ENCODE measurements at regions not wholly inside any gene's neighbourhood (a gene's known extent, or its start where the extent isn't known, plus 50 kb on each side); places are given as distances from the start of the nearest gene placed in this dataset.

DNA sequence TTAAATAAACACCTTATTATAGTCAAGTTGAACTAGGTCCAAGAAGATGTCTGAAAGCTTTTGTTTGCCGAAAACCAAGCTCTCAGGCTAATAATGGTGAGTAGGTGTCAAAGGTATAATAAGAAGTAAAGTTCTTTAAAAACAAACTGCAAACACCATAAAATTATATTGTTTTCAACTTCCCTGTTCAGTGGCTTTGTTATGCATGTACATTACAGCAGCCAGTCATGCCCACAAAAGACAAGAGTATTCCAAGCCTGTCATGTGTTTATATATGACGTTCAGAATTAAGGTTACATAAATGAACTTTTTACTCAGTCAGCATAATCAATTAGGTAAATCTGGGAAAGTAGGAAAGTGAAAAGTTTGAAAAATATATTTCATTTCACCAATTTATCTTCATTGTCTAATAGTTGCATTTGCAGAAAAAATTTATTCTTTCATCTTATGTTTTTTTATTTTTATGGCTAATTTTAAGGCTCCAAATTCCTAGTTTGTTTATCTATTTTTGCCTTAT lies 928.7 kb upstream of the SOX9 start:
- TF ChIP-seq EZH2 (IDR thresholded peaks at IDR 0.05; ENCODE audit: borderline replicate concordance, low read depth, low read length, poor library complexity, severe bottlenecking): no peak
- TF ChIP-seq, protein P1, sequence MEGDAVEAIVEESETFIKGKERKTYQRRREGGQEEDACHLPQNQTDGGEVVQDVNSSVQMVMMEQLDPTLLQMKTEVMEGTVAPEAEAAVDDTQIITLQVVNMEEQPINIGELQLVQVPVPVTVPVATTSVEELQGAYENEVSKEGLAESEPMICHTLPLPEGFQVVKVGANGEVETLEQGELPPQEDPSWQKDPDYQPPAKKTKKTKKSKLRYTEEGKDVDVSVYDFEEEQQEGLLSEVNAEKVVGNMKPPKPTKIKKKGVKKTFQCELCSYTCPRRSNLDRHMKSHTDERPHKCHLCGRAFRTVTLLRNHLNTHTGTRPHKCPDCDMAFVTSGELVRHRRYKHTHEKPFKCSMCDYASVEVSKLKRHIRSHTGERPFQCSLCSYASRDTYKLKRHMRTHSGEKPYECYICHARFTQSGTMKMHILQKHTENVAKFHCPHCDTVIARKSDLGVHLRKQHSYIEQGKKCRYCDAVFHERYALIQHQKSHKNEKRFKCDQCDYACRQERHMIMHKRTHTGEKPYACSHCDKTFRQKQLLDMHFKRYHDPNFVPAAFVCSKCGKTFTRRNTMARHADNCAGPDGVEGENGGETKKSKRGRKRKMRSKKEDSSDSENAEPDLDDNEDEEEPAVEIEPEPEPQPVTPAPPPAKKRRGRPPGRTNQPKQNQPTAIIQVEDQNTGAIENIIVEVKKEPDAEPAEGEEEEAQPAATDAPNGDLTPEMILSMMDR (conservative IDR thresholded peaks at IDR 0.05; ENCODE audit: low read depth, low read length): no peak
